ENCODE measurements at regions not wholly inside any gene's neighbourhood (a gene's known extent, or its start where the extent isn't known, plus 50 kb on each side); places are given as distances from the start of the nearest gene placed in this dataset.

DNA sequence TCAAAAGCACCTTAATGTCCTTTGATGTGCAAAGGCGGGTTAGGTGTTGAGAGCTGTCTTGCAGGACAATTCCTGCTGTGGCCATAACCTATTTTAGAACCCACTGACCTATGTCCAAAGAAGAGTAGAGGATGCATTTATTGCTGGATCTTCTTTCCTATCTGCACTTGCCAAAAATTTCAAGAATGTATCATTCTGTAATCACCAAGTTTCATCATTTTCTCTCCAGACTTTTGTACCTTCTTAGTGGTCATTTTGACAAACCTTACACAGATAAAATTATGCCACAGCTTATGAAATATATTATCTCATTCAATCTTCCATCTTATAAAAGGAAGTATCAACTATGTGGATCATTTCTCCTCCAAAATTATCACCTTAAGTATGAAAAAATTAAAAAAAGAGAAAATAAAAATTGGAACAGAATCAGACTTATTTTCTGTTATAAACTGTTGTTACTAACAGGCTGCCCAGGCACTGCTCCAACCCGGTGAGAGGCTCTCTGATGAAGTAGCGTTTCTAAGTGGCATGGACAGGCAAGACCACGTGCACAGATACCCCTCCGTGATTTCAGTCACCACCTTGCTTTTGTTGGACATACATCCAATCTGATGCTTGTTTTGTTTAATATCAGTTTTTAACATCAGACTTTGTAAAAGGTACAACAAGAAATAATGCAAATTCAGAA, 559.9 kb upstream of the ID2 start:
- Histone ChIP-seq H3K9me2 (replicated peaks; ENCODE audit: low read depth, low read length) (no peaks in the 10 kb centered on the region), H3K4me1 (ENCODE audit: insufficient read depth, low read length, poor library complexity, severe bottlenecking) (no peaks in the 10 kb centered on the region), H3K79me2 (ENCODE audit: insufficient read depth, low read length) (no peaks in the 10 kb centered on the region), H4K20me1 (ENCODE audit: insufficient read depth, low read length, poor library complexity, severe bottlenecking) (no peaks in the 10 kb centered on the region), H3K27me3 (ENCODE audit: insufficient read depth, low read length, poor library complexity, severe bottlenecking) (no peaks in the 10 kb centered on the region), H3F3A (ENCODE audit: low read depth) (no peaks in the 10 kb centered on the region), H3K4me2 (ENCODE audit: low read depth, low read length, poor library complexity, severe bottlenecking) (no peak overlapping the region), H2AFZ (ENCODE audit: low read length) (no peak overlapping the region), H3K4me3 (ENCODE audit: low read length, poor library complexity, severe bottlenecking) (no peak overlapping the region), H3K36me3 (ENCODE audit: insufficient read depth, low read length) (no peaks in the 10 kb centered on the region), H3K9ac (ENCODE audit: low read depth, low read length, poor library complexity, severe bottlenecking) (no peak overlapping the region), H3K9me3 (ENCODE audit: insufficient read depth, low read depth, low read length) (no peaks in the 10 kb centered on the region)
- TF ChIP-seq, protein P1, sequence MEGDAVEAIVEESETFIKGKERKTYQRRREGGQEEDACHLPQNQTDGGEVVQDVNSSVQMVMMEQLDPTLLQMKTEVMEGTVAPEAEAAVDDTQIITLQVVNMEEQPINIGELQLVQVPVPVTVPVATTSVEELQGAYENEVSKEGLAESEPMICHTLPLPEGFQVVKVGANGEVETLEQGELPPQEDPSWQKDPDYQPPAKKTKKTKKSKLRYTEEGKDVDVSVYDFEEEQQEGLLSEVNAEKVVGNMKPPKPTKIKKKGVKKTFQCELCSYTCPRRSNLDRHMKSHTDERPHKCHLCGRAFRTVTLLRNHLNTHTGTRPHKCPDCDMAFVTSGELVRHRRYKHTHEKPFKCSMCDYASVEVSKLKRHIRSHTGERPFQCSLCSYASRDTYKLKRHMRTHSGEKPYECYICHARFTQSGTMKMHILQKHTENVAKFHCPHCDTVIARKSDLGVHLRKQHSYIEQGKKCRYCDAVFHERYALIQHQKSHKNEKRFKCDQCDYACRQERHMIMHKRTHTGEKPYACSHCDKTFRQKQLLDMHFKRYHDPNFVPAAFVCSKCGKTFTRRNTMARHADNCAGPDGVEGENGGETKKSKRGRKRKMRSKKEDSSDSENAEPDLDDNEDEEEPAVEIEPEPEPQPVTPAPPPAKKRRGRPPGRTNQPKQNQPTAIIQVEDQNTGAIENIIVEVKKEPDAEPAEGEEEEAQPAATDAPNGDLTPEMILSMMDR (conservative IDR thresholded peaks at IDR 0.05; ENCODE audit: low read length) = no peak
- no peak for TF ChIP-seq EZH2phosphoT487 (IDR thresholded peaks at IDR 0.05; ENCODE audit: borderline replicate concordance)

GRCh38 chr2:8122520-8122919, 559.3 kb upstream of the ID2 start:
- Histone ChIP-seq H3K27me3 (ENCODE audit: insufficient read depth, low read length, poor library complexity, severe bottlenecking) (no peaks in the 10 kb centered on the region), H3K9me2 (replicated peaks; ENCODE audit: low read depth, low read length) (no peaks in the 10 kb centered on the region), H3K9me3 (ENCODE audit: insufficient read depth, low read depth, low read length) (no peaks in the 10 kb centered on the region), H4K20me1 (ENCODE audit: insufficient read depth, low read length, poor library complexity, severe bottlenecking) (no peaks in the 10 kb centered on the region), H3K4me3 (ENCODE audit: low read length, poor library complexity, severe bottlenecking) (no peak overlapping the region), H3K4me2 (ENCODE audit: low read depth, low read length, poor library complexity, severe bottlenecking) (no peak overlapping the region), H3F3A (ENCODE audit: low read depth) (no peaks in the 10 kb centered on the region), H3K9ac (ENCODE audit: low read depth, low read length, poor library complexity, severe bottlenecking) (no peak overlapping the region), H3K79me2 (ENCODE audit: insufficient read depth, low read length) (no peaks in the 10 kb centered on the region), H3K36me3 (ENCODE audit: insufficient read depth, low read length) (no peaks in the 10 kb centered on the region), H3K4me1 (ENCODE audit: insufficient read depth, low read length, poor library complexity, severe bottlenecking) (no peaks in the 10 kb centered on the region), H2AFZ (ENCODE audit: low read length) (no peak overlapping the region)
- no peak for TF ChIP-seq EZH2phosphoT487 (IDR thresholded peaks at IDR 0.05; ENCODE audit: borderline replicate concordance)
- TF ChIP-seq, protein P1 (conservative IDR thresholded peaks at IDR 0.05; ENCODE audit: low read length) = no peak

DNA sequence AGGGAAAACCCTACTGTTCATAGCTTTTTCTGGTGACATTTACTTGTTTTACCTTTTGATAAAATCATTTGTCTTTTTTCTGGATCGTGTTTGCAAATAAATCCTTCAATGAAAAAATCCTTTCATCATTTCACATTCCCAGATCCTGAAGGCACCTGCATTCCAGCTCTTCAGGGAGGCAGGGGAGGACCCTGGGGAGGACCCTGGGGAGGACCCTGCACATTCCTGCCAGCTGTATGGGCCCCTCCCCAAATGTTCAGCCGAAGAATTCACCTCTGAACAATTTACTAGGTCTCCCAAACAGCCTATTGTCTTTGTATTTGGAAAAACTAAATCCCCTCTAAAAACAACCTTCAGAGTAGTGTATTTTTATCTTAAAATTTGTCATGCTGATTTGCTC, 558.4 kb upstream of the ID2 start:
- H3K79me2 ChIP-seq (ENCODE audit: insufficient read depth, low read length) = no peaks in the 10 kb centered on the region
- no peak overlapping the region for H3K4me3 ChIP-seq (ENCODE audit: low read length, poor library complexity, severe bottlenecking)
- no peaks in the 10 kb centered on the region for H3F3A ChIP-seq (ENCODE audit: low read depth)
- no peaks in the 10 kb centered on the region for H3K27me3 ChIP-seq (ENCODE audit: insufficient read depth, low read length, poor library complexity, severe bottlenecking)
- H3K9me3 ChIP-seq (ENCODE audit: insufficient read depth, low read depth, low read length) = no peaks in the 10 kb centered on the region
- no peaks in the 10 kb centered on the region for H3K9me2 ChIP-seq (replicated peaks; ENCODE audit: low read depth, low read length)
- no peak overlapping the region for H3K4me2 ChIP-seq (ENCODE audit: low read depth, low read length, poor library complexity, severe bottlenecking)
- H2AFZ ChIP-seq (ENCODE audit: low read length) = no peak overlapping the region
- no peaks in the 10 kb centered on the region for H4K20me1 ChIP-seq (ENCODE audit: insufficient read depth, low read length, poor library complexity, severe bottlenecking)
- H3K36me3 ChIP-seq (ENCODE audit: insufficient read depth, low read length) = no peaks in the 10 kb centered on the region
- H3K4me1 ChIP-seq (ENCODE audit: insufficient read depth, low read length, poor library complexity, severe bottlenecking) = no peaks in the 10 kb centered on the region
- no peak overlapping the region for H3K9ac ChIP-seq (ENCODE audit: low read depth, low read length, poor library complexity, severe bottlenecking)
- TF ChIP-seq, protein P1 (conservative IDR thresholded peaks at IDR 0.05; ENCODE audit: low read length) = no peak
- TF ChIP-seq EZH2phosphoT487 (IDR thresholded peaks at IDR 0.05; ENCODE audit: borderline replicate concordance) = no peak

Measured in Loucy (cell line).